ENCODE measurements at regions not wholly inside any gene's neighbourhood (a gene's known extent, or its start where the extent isn't known, plus 50 kb on each side); places are given as distances from the start of the nearest gene placed in this dataset.
A peak's percentile ranks its signal among the peaks of the same experiment; 100 is the strongest.

DNA sequence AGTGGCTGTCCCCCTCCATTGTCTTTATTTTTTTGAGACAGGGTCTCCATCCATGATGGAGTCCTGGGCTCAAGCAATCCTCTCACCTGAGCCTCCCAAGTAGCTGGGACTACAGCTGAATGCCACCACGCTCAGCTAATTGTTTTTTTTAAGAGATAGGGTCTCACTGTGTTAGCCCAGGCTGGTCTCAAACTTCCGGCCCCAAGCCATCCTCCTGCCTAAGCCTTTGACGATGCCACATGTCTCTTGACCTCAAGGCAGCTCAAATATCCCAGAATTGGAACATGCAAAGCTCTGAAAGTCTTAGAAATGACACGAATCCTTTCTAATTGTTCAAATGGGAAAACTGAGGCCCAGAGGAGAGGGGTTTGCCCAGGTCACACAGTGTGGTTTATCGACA is 75.4 kb upstream of the ZNF423 start:
- Histone ChIP-seq H3K27me3 (ENCODE audit: insufficient read depth, low read length) (no peaks in the 10 kb centered on the region), H2BK5ac (ENCODE audit: low read depth, low read length, poor library complexity) (no peak overlapping the region), H2AFZ (ENCODE audit: insufficient read depth, low read length, poor library complexity) (no peak overlapping the region), H2BK12ac (ENCODE audit: low read length) (no peak overlapping the region), H3K27ac (ENCODE audit: low read depth, low read length) (no peak overlapping the region), H3K36me3 (ENCODE audit: control insufficient read depth in 1 of 2, insufficient read depth in 2 of 2, low read length in 2 of 2) (no peaks in the 10 kb centered on the region), H3K14ac (ENCODE audit: low read length) (no peak overlapping the region), H2BK120ac (ENCODE audit: insufficient read depth, low read length, poor library complexity) (no peak overlapping the region), H4K8ac (ENCODE audit: low read depth, low read length) (no peak overlapping the region), H3K23ac (ENCODE audit: low read length) (no peak overlapping the region), H3K9ac (ENCODE audit: low read length) (no peak overlapping the region), H3K18ac (ENCODE audit: low read length) (no peak overlapping the region), H3K4me3 (ENCODE audit: low read depth, low read length) (no peak overlapping the region), H3K79me2 (ENCODE audit: control insufficient read depth, insufficient read depth, low read length, poor library complexity) (no peaks in the 10 kb centered on the region), H4K12ac (ENCODE audit: low read depth, low read length) (no peak overlapping the region), H3K4me1 (ENCODE audit: control insufficient read depth in 1 of 2, insufficient read depth in 2 of 2, low read length in 2 of 2) (peaks cover 5 to 9% of the 10 kb centered on the region in 2 experiments), H3K4ac (ENCODE audit: low read depth, low read length) (no peak overlapping the region), H4K91ac (ENCODE audit: low read depth, low read length) (no peak overlapping the region), H3K9me3 (ENCODE audit: insufficient read depth, low read depth, low read length) (no peaks in the 10 kb centered on the region), H3K4me2 (ENCODE audit: low read length) (no peak overlapping the region), H2AK5ac (ENCODE audit: low read length) (no peak overlapping the region), H3K79me1 (ENCODE audit: low read length) (no peaks in the 10 kb centered on the region)
- WGBS (ENCODE audit: extremely low coverage, insufficient coverage, insufficient read length), result no CpG with 5 or more reads among the region's 5 CpGs
- no peak for DNase-seq

DNA sequence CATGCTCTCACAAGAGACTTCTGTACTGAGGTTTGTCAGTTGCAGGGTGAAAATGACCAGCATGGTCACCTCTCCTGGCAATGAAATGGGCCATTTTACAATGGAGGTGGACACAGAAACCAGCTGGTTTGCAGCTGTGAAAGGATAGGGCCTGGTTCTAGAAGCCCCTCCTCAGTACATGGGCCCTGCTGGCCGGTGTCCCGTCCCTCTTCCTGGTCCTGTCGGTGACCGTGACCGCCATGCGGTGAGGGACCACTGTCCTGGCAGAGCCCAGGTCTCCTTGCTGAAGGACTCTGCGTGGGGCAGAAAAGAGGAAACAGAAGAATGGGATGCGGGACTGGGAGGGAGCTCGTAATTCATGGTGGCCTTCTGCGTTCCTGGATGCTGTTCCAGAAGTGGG is 76.0 kb upstream of the ZNF423 start:
- Histone ChIP-seq H3K36me3 (ENCODE audit: control insufficient read depth in 1 of 2, insufficient read depth in 2 of 2, low read length in 2 of 2) (no peaks in the 10 kb centered on the region), H2AK5ac (ENCODE audit: low read length) (no peak overlapping the region), H4K8ac (ENCODE audit: low read depth, low read length) (no peak overlapping the region), H3K4ac (ENCODE audit: low read depth, low read length) (no peak overlapping the region), H3K9ac (ENCODE audit: low read length) (no peak overlapping the region), H3K18ac (ENCODE audit: low read length) (no peak overlapping the region), H4K91ac (ENCODE audit: low read depth, low read length) (no peak overlapping the region), H3K4me3 (ENCODE audit: low read depth, low read length) (no peak overlapping the region), H3K23ac (ENCODE audit: low read length) (no peak overlapping the region), H3K9me3 (ENCODE audit: insufficient read depth, low read depth, low read length) (no peaks in the 10 kb centered on the region), H3K27me3 (ENCODE audit: insufficient read depth, low read length) (no peaks in the 10 kb centered on the region), H3K79me1 (ENCODE audit: low read length) (no peaks in the 10 kb centered on the region), H3K14ac (ENCODE audit: low read length) (no peak overlapping the region), H3K4me2 (ENCODE audit: low read length) (no peak overlapping the region), H3K4me1 (ENCODE audit: control insufficient read depth in 1 of 2, insufficient read depth in 2 of 2, low read length in 2 of 2) (peaks cover 5 to 9% of the 10 kb centered on the region in 2 experiments), H2BK12ac (ENCODE audit: low read length) (no peak overlapping the region), H3K79me2 (ENCODE audit: control insufficient read depth, insufficient read depth, low read length, poor library complexity) (no peaks in the 10 kb centered on the region), H2BK120ac (ENCODE audit: insufficient read depth, low read length, poor library complexity) (no peak overlapping the region), H2BK5ac (ENCODE audit: low read depth, low read length, poor library complexity) (no peak overlapping the region), H2AFZ (ENCODE audit: insufficient read depth, low read length, poor library complexity) (no peak overlapping the region), H4K12ac (ENCODE audit: low read depth, low read length) (no peak overlapping the region), H3K27ac (ENCODE audit: low read depth, low read length) (no peak overlapping the region)
- no CpG with 5 or more reads among the region's 10 CpGs for WGBS (ENCODE audit: extremely low coverage, insufficient coverage, insufficient read length)
- DNase-seq, result no peak

DNA sequence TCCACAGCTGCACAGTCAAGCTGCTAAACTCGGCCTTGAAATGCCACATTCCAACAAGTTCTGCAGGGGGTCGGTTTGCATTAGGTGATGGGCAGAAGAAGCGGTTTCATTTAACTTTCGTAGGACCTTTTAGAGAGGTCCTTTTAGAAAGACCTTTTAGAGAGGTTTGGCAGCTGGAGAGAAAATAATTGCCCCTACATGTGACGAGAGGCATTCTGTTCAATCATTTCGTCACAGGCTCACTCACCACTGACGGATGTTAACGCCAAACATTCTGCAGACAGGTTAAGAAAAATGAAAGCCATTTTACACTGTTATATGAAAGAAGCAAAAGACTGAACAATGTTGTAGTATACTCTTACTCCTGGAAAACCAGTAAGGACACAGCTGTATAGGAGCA is 76.5 kb upstream of the ZNF423 start:
- H3K4me2 ChIP-seq (ENCODE audit: low read length), result no peak overlapping the region
- WGBS (ENCODE audit: extremely low coverage, insufficient coverage, insufficient read length), result no CpG with 5 or more reads among the region's 8 CpGs

DNA sequence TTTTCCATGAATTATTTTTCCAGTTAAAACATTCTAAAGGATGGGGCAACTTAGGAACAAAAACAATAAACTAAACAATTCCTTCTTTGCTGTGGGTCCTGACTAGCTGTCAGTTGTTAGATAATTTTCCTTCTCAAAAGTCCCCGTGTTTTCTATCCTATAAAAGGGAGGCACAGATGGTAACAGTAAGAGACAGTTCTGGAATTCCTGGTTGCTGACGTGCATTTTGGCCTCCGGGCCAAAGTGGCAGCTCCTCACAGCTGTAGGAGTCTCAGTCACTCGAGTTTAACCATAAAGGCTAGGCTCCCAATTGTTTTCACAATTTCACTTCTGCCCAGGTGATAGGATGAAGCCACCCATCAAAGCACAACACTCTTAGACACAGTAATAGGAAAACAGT is 77.0 kb upstream of the ZNF423 start:
- Histone ChIP-seq H3K79me2 (ENCODE audit: control insufficient read depth, insufficient read depth, low read length, poor library complexity) (no peaks in the 10 kb centered on the region), H3K27ac (ENCODE audit: low read depth, low read length) (no peak overlapping the region), H3K18ac (ENCODE audit: low read length) (no peak overlapping the region), H3K4me1 (ENCODE audit: control insufficient read depth in 1 of 2, insufficient read depth in 2 of 2, low read length in 2 of 2) (peaks cover 5 to 11% of the 10 kb centered on the region in 2 experiments), H2BK5ac (ENCODE audit: low read depth, low read length, poor library complexity) (no peak overlapping the region), H2BK12ac (ENCODE audit: low read length) (no peak overlapping the region), H4K12ac (ENCODE audit: low read depth, low read length) (no peak overlapping the region), H4K91ac (ENCODE audit: low read depth, low read length) (no peak overlapping the region), H3K4me2 (ENCODE audit: low read length) (no peak overlapping the region), H3K23ac (ENCODE audit: low read length) (no peak overlapping the region), H3K14ac (ENCODE audit: low read length) (no peak overlapping the region), H3K9ac (ENCODE audit: low read length) (no peak overlapping the region), H2AK5ac (ENCODE audit: low read length) (no peak overlapping the region), H2AFZ (ENCODE audit: insufficient read depth, low read length, poor library complexity) (no peak overlapping the region), H3K4me3 (ENCODE audit: low read depth, low read length) (no peak overlapping the region), H3K36me3 (ENCODE audit: control insufficient read depth in 1 of 2, insufficient read depth in 2 of 2, low read length in 2 of 2) (no peaks in the 10 kb centered on the region), H3K79me1 (ENCODE audit: low read length) (no peaks in the 10 kb centered on the region), H3K4ac (ENCODE audit: low read depth, low read length) (no peak overlapping the region), H2BK120ac (ENCODE audit: insufficient read depth, low read length, poor library complexity) (no peak overlapping the region), H4K8ac (ENCODE audit: low read depth, low read length) (no peak overlapping the region), H3K9me3 (ENCODE audit: insufficient read depth, low read depth, low read length) (no peaks in the 10 kb centered on the region), H3K27me3 (ENCODE audit: insufficient read depth, low read length) (no peaks in the 10 kb centered on the region)
- no CpG with 5 or more reads among the region's 4 CpGs for WGBS (ENCODE audit: extremely low coverage, insufficient coverage, insufficient read length)
- DNase-seq, result peak; percentile 89 to 94

More for the DNA sequence above, 76.5 kb upstream of the ZNF423 start:
- Histone ChIP-seq H3K18ac (ENCODE audit: low read length) (no peak overlapping the region), H3K27ac (ENCODE audit: low read depth, low read length) (no peak overlapping the region), H2BK12ac (ENCODE audit: low read length) (no peak overlapping the region), H2AFZ (ENCODE audit: insufficient read depth, low read length, poor library complexity) (no peak overlapping the region), H3K14ac (ENCODE audit: low read length) (no peak overlapping the region), H2BK5ac (ENCODE audit: low read depth, low read length, poor library complexity) (no peak overlapping the region), H2BK120ac (ENCODE audit: insufficient read depth, low read length, poor library complexity) (no peak overlapping the region), H4K12ac (ENCODE audit: low read depth, low read length) (no peak overlapping the region), H3K9me3 (ENCODE audit: insufficient read depth, low read depth, low read length) (no peaks in the 10 kb centered on the region), H3K9ac (ENCODE audit: low read length) (no peak overlapping the region), H2AK5ac (ENCODE audit: low read length) (no peak overlapping the region), H3K4me3 (ENCODE audit: low read depth, low read length) (no peak overlapping the region), H3K23ac (ENCODE audit: low read length) (no peak overlapping the region), H3K4me1 (ENCODE audit: control insufficient read depth in 1 of 2, insufficient read depth in 2 of 2, low read length in 2 of 2) (peaks cover 5 to 11% of the 10 kb centered on the region in 2 experiments), H4K8ac (ENCODE audit: low read depth, low read length) (no peak overlapping the region), H3K4ac (ENCODE audit: low read depth, low read length) (no peak overlapping the region), H3K79me2 (ENCODE audit: control insufficient read depth, insufficient read depth, low read length, poor library complexity) (no peaks in the 10 kb centered on the region), H3K27me3 (ENCODE audit: insufficient read depth, low read length) (no peaks in the 10 kb centered on the region), H4K91ac (ENCODE audit: low read depth, low read length) (no peak overlapping the region), H3K79me1 (ENCODE audit: low read length) (no peaks in the 10 kb centered on the region), H3K36me3 (ENCODE audit: control insufficient read depth in 1 of 2, insufficient read depth in 2 of 2, low read length in 2 of 2) (no peaks in the 10 kb centered on the region)
- DNase-seq, result peak; percentile 49 to 81

All from trophoblast cell (in vitro differentiated cells and primary cell).